ENCODE measurements at regions not wholly inside any gene's neighbourhood (a gene's known extent, or its start where the extent isn't known, plus 50 kb on each side); places are given as distances from the start of the nearest gene placed in this dataset.

DNA sequence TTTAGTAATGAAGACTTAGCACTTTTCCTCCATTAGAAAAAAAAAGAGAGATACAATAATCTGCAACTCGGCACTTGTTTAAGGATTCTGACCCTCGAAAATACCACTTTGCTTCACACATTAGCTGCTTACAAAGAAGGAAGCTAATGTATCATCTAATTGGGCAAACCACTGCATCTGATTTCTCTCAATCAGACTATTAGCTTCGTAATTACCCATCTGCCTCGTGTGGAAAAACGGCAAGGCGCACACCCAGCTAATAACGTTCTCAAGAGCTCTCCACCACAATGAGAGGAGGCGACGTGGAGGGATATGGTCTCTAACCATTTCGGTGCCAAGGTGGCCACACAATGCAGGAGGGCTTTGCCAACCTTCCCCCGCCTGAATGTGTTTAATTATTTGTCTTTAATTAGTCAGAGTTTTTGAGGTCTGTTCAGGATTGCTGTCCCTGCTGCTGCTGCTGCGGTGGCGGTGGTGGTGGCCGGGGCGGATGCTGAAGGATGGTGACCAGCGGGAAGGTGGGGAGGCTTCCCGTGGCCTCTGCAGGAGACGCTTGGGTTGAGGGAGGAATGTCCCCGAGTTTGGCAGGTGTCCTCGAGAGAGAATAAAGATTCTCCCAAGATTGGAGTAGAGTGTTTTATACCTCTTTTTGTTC is 374.5 kb downstream of the RPS6KC1 start:
- CTCF ChIA-PET: interaction anchor here (0.6 kb wide), 1 partner anchor 36 kb away, joined by 3 read pairs; no protein-coding TSS in a partner anchor
- ATAC-seq (ENCODE audit: low read depth): no peak

More for the DNA sequence above, 374.5 kb downstream of the RPS6KC1 start:
- H2BK5ac ChIP-seq (ENCODE audit: low read depth, low read length, poor library complexity, severe bottlenecking): no peak overlapping the region
- no peak overlapping the region for H3K9ac ChIP-seq (ENCODE audit: low read depth, low read length)
- no peaks in the 10 kb centered on the region for H4K20me1 ChIP-seq (ENCODE audit: insufficient read depth, low read length)
- H3K4ac ChIP-seq (ENCODE audit: low read depth, low read length): no peak overlapping the region
- H2AFZ ChIP-seq (replicated peaks; ENCODE audit: low read length, poor library complexity): no peak overlapping the region
- H4K5ac ChIP-seq (ENCODE audit: low read depth, low read length): no peak overlapping the region
- H2BK120ac ChIP-seq (ENCODE audit: low read depth, low read length): no peak overlapping the region
- no peaks in the 10 kb centered on the region for H3K79me1 ChIP-seq (ENCODE audit: low read depth in 1 of 2, low read length in 2 of 2)
- BruUV-seq (replicated peaks): no TSS peak
- TF ChIP-seq RAD21 (IDR thresholded peaks at IDR 0.05; ENCODE audit: low read length): no peak
- TF ChIP-seq, protein P1, sequence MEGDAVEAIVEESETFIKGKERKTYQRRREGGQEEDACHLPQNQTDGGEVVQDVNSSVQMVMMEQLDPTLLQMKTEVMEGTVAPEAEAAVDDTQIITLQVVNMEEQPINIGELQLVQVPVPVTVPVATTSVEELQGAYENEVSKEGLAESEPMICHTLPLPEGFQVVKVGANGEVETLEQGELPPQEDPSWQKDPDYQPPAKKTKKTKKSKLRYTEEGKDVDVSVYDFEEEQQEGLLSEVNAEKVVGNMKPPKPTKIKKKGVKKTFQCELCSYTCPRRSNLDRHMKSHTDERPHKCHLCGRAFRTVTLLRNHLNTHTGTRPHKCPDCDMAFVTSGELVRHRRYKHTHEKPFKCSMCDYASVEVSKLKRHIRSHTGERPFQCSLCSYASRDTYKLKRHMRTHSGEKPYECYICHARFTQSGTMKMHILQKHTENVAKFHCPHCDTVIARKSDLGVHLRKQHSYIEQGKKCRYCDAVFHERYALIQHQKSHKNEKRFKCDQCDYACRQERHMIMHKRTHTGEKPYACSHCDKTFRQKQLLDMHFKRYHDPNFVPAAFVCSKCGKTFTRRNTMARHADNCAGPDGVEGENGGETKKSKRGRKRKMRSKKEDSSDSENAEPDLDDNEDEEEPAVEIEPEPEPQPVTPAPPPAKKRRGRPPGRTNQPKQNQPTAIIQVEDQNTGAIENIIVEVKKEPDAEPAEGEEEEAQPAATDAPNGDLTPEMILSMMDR (conservative IDR thresholded peaks at IDR 0.05; ENCODE audit: low read depth, low read length): no peak
- no peak for TF ChIP-seq POLR2A (IDR thresholded peaks at IDR 0.05; ENCODE audit: low read depth, low read length)
- no peak for TF ChIP-seq NFE2L2 (IDR thresholded peaks at IDR 0.05; ENCODE audit: low read depth, low read length)
- TF ChIP-seq, protein P2, sequence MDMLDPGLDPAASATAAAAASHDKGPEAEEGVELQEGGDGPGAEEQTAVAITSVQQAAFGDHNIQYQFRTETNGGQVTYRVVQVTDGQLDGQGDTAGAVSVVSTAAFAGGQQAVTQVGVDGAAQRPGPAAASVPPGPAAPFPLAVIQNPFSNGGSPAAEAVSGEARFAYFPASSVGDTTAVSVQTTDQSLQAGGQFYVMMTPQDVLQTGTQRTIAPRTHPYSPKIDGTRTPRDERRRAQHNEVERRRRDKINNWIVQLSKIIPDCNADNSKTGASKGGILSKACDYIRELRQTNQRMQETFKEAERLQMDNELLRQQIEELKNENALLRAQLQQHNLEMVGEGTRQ (IDR thresholded peaks at IDR 0.05; ENCODE audit: low read depth, low read length): no peak
- no peak for TF ChIP-seq MXI1 (IDR thresholded peaks at IDR 0.05; ENCODE audit: borderline replicate concordance, low read depth, low read length)
- no peak for TF ChIP-seq BHLHE40 (IDR thresholded peaks at IDR 0.05; ENCODE audit: low read depth, low read length)
- TF ChIP-seq SMC3 (IDR thresholded peaks at IDR 0.05; ENCODE audit: low read depth, low read length): no peak
- TF ChIP-seq MAFK (IDR thresholded peaks at IDR 0.05; ENCODE audit: low read depth, low read length): no peak
- TF ChIP-seq RFX5 (IDR thresholded peaks at IDR 0.05; ENCODE audit: low read depth, low read length): no peak
- TF ChIP-seq CHD1 (IDR thresholded peaks at IDR 0.05; ENCODE audit: low read depth, low read length): no peak
- no peak for TF ChIP-seq FOS (IDR thresholded peaks at IDR 0.05; ENCODE audit: low read depth, low read length)
- no peak for TF ChIP-seq RCOR1 (IDR thresholded peaks at IDR 0.05; ENCODE audit: insufficient replicate concordance, low read length)
- TF ChIP-seq MAZ (IDR thresholded peaks at IDR 0.05; ENCODE audit: borderline replicate concordance, low read depth, low read length): no peak
- TF ChIP-seq CEBPB (IDR thresholded peaks at IDR 0.05; ENCODE audit: low read depth, low read length): no peak
- 100% methylated on average over 2 of the region's 20 CpGs; no CpG with 5 or more reads in 1 of the 2 experiments for WGBS, 2 experiments (ENCODE audit: extremely low coverage in 2 of 2, insufficient read length in 1 of 2)
- no peak overlapping the region for H3K18ac ChIP-seq (ENCODE audit: low read depth, low read length)
- H2BK20ac ChIP-seq (ENCODE audit: low read depth, low read length): no peak overlapping the region
- no peak overlapping the region for H3K56ac ChIP-seq (ENCODE audit: extremely low read depth, insufficient read depth, low read length)
- dilution Hi-C loops (cut with HindIII; ENCODE audit: low sequenced_read_pairs, unreplicated experiment): no loop called here
- no peak for DNase-seq
- no peak overlapping the region for H4K91ac ChIP-seq (ENCODE audit: insufficient read depth, low read depth, low read length)
- H3K9me3 ChIP-seq (ENCODE audit: control insufficient read depth, insufficient read depth, low read length): no peaks in the 10 kb centered on the region
- no peak overlapping the region for H3K4me3 ChIP-seq (ENCODE audit: insufficient read depth, low read depth, low read length)
- H3K4me1 ChIP-seq (ENCODE audit: control insufficient read depth, insufficient read depth, low read length): no peaks in the 10 kb centered on the region
- no peak overlapping the region for H2BK15ac ChIP-seq (ENCODE audit: low read depth, low read length)
- no peaks in the 10 kb centered on the region for H3K9me1 ChIP-seq (ENCODE audit: insufficient read depth, low read length)
- no peak overlapping the region for H3K23ac ChIP-seq (ENCODE audit: low read depth, low read length)
- no peak overlapping the region for H3K27ac ChIP-seq (ENCODE audit: insufficient read depth, low read length)
- H3K36me3 ChIP-seq (ENCODE audit: control insufficient read depth, insufficient read depth, low read length): no peaks in the 10 kb centered on the region
- in situ Hi-C loops (cut with MboI; ENCODE audit: low sequenced_read_pairs): no loop called here
- POLR2A ChIA-PET (ENCODE audit: unreplicated experiment): no interaction called here
- intact Hi-C loops (cut with micrococcal nuclease): no loop called here
- no peak overlapping the region for H3K4me2 ChIP-seq (ENCODE audit: low read depth, low read length)
- H2AK5ac ChIP-seq (ENCODE audit: low read depth, low read length): no peak overlapping the region
- no peak overlapping the region for H2AK9ac ChIP-seq (replicated peaks; ENCODE audit: low read depth, low read length, poor library complexity)
- no peak overlapping the region for H3K14ac ChIP-seq (replicated peaks; ENCODE audit: low read depth, low read length)
- H3K27me3 ChIP-seq (ENCODE audit: control insufficient read depth, insufficient read depth, low read length): no peaks in the 10 kb centered on the region
- H4K8ac ChIP-seq (ENCODE audit: low read depth in 2 of 2, low read length in 2 of 2): no peak overlapping the region

Measured in IMR-90 (cell line).